Upper lobe of right lung (tissue), 1 donor: ENCODE measurements at regions not wholly inside any gene's neighbourhood (a gene's known extent, or its start where the extent isn't known, plus 50 kb on each side); places are given as distances from the start of the nearest gene placed in this dataset.

Source experiments
- ATAC-seq: fragments of 200-7000 bp; cut with Tn5 transposase; one replicate; pipeline ENCODE4 v1.9.1; 2020; ENCODE audit warnings: mild to moderate bottlenecking, moderate library complexity
- DNase-seq: peaks from one replicate; pipeline ENCODE4 v3.0.0-alpha.2; 2020
- H3K27ac ChIP-seq: fragments of 200-600 bp; one replicate; pipeline ENCODE4 v1.8.0; 2022
- H3K27me3 ChIP-seq: fragments of 200-600 bp; one replicate; pipeline ENCODE4 v1.8.0; 2022; ENCODE audit warnings: mild to moderate bottlenecking
- H3K36me3 ChIP-seq: fragments of 200-600 bp; one replicate; pipeline ENCODE4 v1.8.0; 2022
- H3K4me1 ChIP-seq: fragments of 200-600 bp; one replicate; pipeline ENCODE4 v1.8.0; 2022
- H3K4me3 ChIP-seq: fragments of 200-600 bp; one replicate; pipeline ENCODE4 v1.8.0; 2022; ENCODE audit warnings: mild to moderate bottlenecking
- H3K9me3 ChIP-seq: fragments of 200-600 bp; one replicate; pipeline ENCODE4 v1.8.0; 2022
- CTCF ChIP-seq: fragments of 200-600 bp; IDR thresholded peaks from one replicate; pipeline ENCODE4 v1.8.0; 2022; ENCODE audit warnings: antibody characterized with exemption
- intact Hi-C: fragments of 100-400 bp; cut with DNase I; formaldehyde crosslinking; loops from one replicate; pipeline ENCODE4 v1.11.0; 2022
- donor health status: DM: no; HTN: yes; CAD: no; lungs with severe emphysema.

- H3K27me3 ChIP-seq, result no peaks in the 10 kb centered on the region
Observed at GRCh38 chr11:116649268-116649667, 123.5 kb downstream of the BUD13 start.

GRCh38 chr11:116648247-116649174 is 124.3 kb downstream of the BUD13 start:
- no peak for TF ChIP-seq CTCF
- Histone ChIP-seq H3K27ac (no peak overlapping the region), H3K9me3 (no peaks in the 10 kb centered on the region), H3K4me3 (no peak overlapping the region), H3K27me3 (no peaks in the 10 kb centered on the region), H3K4me1 (no peaks in the 10 kb centered on the region), H3K36me3 (no peaks in the 10 kb centered on the region)
- intact Hi-C loops, result no loop called here
- ATAC-seq (no peak), DNase-seq (no peak)

More at GRCh38 chr11:116649268-116649667, 123.5 kb downstream of the BUD13 start:
- DNase-seq, result no peak
- no peaks in the 10 kb centered on the region for H3K36me3 ChIP-seq
- no peak for ATAC-seq
- TF ChIP-seq CTCF, result no peak
- H3K9me3 ChIP-seq, result no peaks in the 10 kb centered on the region
- no peaks in the 10 kb centered on the region for H3K4me1 ChIP-seq
- no peak overlapping the region for H3K4me3 ChIP-seq
- intact Hi-C loops, result no loop called here
- H3K27ac ChIP-seq, result no peak overlapping the region

DNA sequence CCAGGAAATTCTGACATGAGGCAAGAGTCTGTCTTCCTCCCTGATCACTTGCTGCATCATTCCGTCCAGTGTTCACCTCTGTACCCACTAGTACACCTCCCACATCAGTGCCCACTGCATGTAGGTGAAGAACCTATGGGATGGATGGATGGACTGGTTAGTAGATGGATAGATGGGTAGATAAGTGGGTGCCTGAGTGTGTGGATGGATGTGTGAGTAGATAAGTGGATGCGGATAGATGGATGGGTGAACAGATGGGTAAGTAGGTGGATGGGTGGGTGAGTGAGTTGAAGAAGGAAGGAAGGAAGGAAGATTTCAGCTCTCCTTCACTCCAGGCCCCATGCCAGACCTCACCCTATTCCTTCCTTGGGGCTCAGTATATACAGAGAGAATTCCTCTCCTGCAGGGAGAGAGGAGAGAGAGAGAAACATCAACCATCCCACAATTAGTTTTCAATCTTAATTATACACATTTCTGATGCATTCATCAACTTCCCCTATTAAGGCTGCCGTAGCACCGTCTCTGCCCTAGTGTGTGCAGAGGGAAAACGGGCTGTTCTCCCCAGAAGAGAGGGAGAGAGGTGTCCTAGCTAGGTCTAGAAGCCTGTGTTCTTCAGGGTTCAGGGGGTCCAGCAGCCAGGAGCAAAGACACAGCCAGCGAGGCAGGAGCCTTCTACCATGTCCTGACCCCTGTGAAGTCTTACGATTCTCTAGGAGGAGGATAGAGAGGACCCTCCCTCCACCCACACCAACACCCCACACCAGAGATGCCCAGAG is 125.3 kb downstream of the BUD13 start:
- DNase-seq, result no peak
- intact Hi-C loops, result no loop called here
- peaks cover 3% of the 10 kb centered on the region for H3K27me3 ChIP-seq
- no peak for ATAC-seq
- no peaks in the 10 kb centered on the region for H3K4me1 ChIP-seq
- H3K27ac ChIP-seq, result no peak overlapping the region
- H3K4me3 ChIP-seq, result no peak overlapping the region
- no peaks in the 10 kb centered on the region for H3K36me3 ChIP-seq
- no peak for TF ChIP-seq CTCF
- no peaks in the 10 kb centered on the region for H3K9me3 ChIP-seq

GRCh38 chr11:116646191-116646590 is 126.6 kb downstream of the BUD13 start:
- Histone ChIP-seq H3K4me3 (no peak overlapping the region), H3K27ac (no peak overlapping the region), H3K36me3 (no peaks in the 10 kb centered on the region), H3K4me1 (no peaks in the 10 kb centered on the region), H3K9me3 (no peaks in the 10 kb centered on the region), H3K27me3 (peaks cover 13% of the 10 kb centered on the region)
- intact Hi-C loops, result no loop called here
- TF ChIP-seq CTCF, result no peak
- ATAC-seq, result no peak
- DNase-seq, result no peak

- Histone ChIP-seq H3K4me1 (no peaks in the 10 kb centered on the region), H3K9me3 (no peaks in the 10 kb centered on the region), H3K27ac (no peak overlapping the region), H3K36me3 (no peaks in the 10 kb centered on the region), H3K27me3 (peaks cover 13% of the 10 kb centered on the region), H3K4me3 (no peak overlapping the region)
- no peak for ATAC-seq
- intact Hi-C loops, result no loop called here
- no peak for DNase-seq
- no peak for TF ChIP-seq CTCF
Observed at GRCh38 chr11:116644941-116645305, 127.9 kb downstream of the BUD13 start.
